ENCODE measurements at regions not wholly inside any gene's neighbourhood (a gene's known extent, or its start where the extent isn't known, plus 50 kb on each side); places are given as distances from the start of the nearest gene placed in this dataset.

DNA sequence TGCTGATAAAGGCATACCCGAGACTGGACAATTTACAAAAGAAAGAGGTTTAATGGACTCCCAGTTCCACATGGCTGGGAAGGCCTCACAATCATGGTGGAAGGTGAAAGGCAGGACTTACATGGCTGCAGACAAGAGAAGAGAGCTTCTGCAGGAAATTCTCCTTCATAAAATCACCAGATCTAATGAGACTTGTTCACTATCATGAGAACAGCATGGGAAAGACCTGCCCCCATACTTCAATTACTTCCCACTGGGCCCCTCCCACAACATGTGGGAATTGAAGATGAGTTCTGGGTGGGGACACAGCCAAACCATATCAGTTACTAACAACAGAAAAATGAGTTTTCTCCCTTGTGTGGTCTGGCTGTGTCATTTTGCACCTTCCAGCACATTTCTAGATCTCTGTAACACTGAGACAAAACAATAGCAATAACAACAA, 741.4 kb downstream of the KCNT2 start (continued):
- TF ChIP-seq, protein P1, sequence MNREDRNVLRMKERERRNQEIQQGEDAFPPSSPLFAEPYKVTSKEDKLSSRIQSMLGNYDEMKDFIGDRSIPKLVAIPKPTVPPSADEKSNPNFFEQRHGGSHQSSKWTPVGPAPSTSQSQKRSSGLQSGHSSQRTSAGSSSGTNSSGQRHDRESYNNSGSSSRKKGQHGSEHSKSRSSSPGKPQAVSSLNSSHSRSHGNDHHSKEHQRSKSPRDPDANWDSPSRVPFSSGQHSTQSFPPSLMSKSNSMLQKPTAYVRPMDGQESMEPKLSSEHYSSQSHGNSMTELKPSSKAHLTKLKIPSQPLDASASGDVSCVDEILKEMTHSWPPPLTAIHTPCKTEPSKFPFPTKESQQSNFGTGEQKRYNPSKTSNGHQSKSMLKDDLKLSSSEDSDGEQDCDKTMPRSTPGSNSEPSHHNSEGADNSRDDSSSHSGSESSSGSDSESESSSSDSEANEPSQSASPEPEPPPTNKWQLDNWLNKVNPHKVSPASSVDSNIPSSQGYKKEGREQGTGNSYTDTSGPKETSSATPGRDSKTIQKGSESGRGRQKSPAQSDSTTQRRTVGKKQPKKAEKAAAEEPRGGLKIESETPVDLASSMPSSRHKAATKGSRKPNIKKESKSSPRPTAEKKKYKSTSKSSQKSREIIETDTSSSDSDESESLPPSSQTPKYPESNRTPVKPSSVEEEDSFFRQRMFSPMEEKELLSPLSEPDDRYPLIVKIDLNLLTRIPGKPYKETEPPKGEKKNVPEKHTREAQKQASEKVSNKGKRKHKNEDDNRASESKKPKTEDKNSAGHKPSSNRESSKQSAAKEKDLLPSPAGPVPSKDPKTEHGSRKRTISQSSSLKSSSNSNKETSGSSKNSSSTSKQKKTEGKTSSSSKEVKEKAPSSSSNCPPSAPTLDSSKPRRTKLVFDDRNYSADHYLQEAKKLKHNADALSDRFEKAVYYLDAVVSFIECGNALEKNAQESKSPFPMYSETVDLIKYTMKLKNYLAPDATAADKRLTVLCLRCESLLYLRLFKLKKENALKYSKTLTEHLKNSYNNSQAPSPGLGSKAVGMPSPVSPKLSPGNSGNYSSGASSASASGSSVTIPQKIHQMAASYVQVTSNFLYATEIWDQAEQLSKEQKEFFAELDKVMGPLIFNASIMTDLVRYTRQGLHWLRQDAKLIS (CRISPR knock-in tag; IDR thresholded peaks at IDR 0.05) = no peak
- TF ChIP-seq, protein P2, sequence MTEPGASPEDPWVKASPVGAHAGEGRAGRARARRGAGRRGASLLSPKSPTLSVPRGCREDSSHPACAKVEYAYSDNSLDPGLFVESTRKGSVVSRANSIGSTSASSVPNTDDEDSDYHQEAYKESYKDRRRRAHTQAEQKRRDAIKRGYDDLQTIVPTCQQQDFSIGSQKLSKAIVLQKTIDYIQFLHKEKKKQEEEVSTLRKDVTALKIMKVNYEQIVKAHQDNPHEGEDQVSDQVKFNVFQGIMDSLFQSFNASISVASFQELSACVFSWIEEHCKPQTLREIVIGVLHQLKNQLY (CRISPR knock-in tag; conservative IDR thresholded peaks at IDR 0.05) = no peak
- TF ChIP-seq SMAD4 (CRISPR knock-in tag; conservative IDR thresholded peaks at IDR 0.05) = peak; percentile 27; the same call in 1 of the 2 replicates
- TF ChIP-seq MXI1 (IDR thresholded peaks at IDR 0.05; ENCODE audit: low read depth, low read length) = no peak
- TF ChIP-seq TCFL5 (CRISPR knock-in tag; conservative IDR thresholded peaks at IDR 0.05) = no peak
- TF ChIP-seq SLC30A9 (CRISPR knock-in tag; IDR thresholded peaks at IDR 0.05) = no peak
- TF ChIP-seq, protein P3, sequence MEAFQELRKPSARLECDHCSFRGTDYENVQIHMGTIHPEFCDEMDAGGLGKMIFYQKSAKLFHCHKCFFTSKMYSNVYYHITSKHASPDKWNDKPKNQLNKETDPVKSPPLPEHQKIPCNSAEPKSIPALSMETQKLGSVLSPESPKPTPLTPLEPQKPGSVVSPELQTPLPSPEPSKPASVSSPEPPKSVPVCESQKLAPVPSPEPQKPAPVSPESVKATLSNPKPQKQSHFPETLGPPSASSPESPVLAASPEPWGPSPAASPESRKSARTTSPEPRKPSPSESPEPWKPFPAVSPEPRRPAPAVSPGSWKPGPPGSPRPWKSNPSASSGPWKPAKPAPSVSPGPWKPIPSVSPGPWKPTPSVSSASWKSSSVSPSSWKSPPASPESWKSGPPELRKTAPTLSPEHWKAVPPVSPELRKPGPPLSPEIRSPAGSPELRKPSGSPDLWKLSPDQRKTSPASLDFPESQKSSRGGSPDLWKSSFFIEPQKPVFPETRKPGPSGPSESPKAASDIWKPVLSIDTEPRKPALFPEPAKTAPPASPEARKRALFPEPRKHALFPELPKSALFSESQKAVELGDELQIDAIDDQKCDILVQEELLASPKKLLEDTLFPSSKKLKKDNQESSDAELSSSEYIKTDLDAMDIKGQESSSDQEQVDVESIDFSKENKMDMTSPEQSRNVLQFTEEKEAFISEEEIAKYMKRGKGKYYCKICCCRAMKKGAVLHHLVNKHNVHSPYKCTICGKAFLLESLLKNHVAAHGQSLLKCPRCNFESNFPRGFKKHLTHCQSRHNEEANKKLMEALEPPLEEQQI (IDR thresholded peaks at IDR 0.05) = 0 out of 2 replicates have a peak, but pooled peaks have one; percentile 50
- TF ChIP-seq EP300 (IDR thresholded peaks at IDR 0.05; ENCODE audit: low read length) = peak; percentile 59; the same call in 1 of the 2 replicates
- no peak for TF ChIP-seq JUNB (CRISPR knock-in tag; conservative IDR thresholded peaks at IDR 0.05)
- TF ChIP-seq TBP (optimal IDR thresholded peaks at IDR 0.05; ENCODE audit: low read depth, low read length) = peak; percentile 54
- peak; percentile 55 for TF ChIP-seq EP400 (IDR thresholded peaks at IDR 0.05)
- peak; percentile 65 for TF ChIP-seq SMARCA4 (IDR thresholded peaks at IDR 0.05)
- TF ChIP-seq ESRRA (IDR thresholded peaks at IDR 0.05; ENCODE audit: borderline replicate concordance, low read depth) = no peak
- TF ChIP-seq HDAC3 (IDR thresholded peaks at IDR 0.05; ENCODE audit: borderline replicate concordance, partially characterized antibody) = peak; percentile 24
- peak; percentile 66 for TF ChIP-seq SP1 (CRISPR knock-in tag; IDR thresholded peaks at IDR 0.05)
- TF ChIP-seq ETV6 (IDR thresholded peaks at IDR 0.05; ENCODE audit: borderline replicate concordance in 1 of 2, low read depth in 2 of 2, low read length in 1 of 2) = no peak
- no peak for TF ChIP-seq ETV6 (CRISPR knock-in tag; IDR thresholded peaks at IDR 0.05; ENCODE audit: borderline replicate concordance)
- TF ChIP-seq DNMT1 (IDR thresholded peaks at IDR 0.05) = no peak
- no peak for TF ChIP-seq ZKSCAN1 (IDR thresholded peaks at IDR 0.05; ENCODE audit: low read depth, low read length)
- peak; percentile 77 for TF ChIP-seq POLR2A (conservative IDR thresholded peaks at IDR 0.05)
- TF ChIP-seq FOXJ2 (tag; IDR thresholded peaks at IDR 0.05) = peak; percentile 75; the same call in 1 of the 2 replicates

Measured in K562 (cell line).